D721Med (cell line): ENCODE measurements at regions not wholly inside any gene's neighbourhood (a gene's known extent, or its start where the extent isn't known, plus 50 kb on each side); places are given as distances from the start of the nearest gene placed in this dataset.
"Not testable (repeated sequence)": the region's sequence is repeated elsewhere in the genome, so short reads cannot be mapped to it uniquely, and the experiment has no call there.

ENCODE experiments used
- DNase-seq: peaks from one replicate; pipeline ENCODE4 v3.0.0; 2011; ENCODE audit warnings: low spot score; ENCODE audit not compliant: insufficient read length
- FAIRE-seq: peaks from 2 replicates; lab custom pipeline; 2011; peaks lifted over from hg19 to GRCh38; lab: Jason Lieb, UNC
- TF ChIP-seq, protein P1 (sequence below): IDR thresholded peaks from 2 replicates; pipeline ENCODE4 v1.5.1; 2012; ENCODE audit warnings: mild to moderate bottlenecking, control low read depth; ENCODE audit not compliant: insufficient read depth; ENCODE audit errors: missing control alignments

GRCh38 chr12:131557078-131557709 is 153.7 kb upstream of the SFSWAP start:
- FAIRE-seq = no peak
- TF ChIP-seq, protein P1, sequence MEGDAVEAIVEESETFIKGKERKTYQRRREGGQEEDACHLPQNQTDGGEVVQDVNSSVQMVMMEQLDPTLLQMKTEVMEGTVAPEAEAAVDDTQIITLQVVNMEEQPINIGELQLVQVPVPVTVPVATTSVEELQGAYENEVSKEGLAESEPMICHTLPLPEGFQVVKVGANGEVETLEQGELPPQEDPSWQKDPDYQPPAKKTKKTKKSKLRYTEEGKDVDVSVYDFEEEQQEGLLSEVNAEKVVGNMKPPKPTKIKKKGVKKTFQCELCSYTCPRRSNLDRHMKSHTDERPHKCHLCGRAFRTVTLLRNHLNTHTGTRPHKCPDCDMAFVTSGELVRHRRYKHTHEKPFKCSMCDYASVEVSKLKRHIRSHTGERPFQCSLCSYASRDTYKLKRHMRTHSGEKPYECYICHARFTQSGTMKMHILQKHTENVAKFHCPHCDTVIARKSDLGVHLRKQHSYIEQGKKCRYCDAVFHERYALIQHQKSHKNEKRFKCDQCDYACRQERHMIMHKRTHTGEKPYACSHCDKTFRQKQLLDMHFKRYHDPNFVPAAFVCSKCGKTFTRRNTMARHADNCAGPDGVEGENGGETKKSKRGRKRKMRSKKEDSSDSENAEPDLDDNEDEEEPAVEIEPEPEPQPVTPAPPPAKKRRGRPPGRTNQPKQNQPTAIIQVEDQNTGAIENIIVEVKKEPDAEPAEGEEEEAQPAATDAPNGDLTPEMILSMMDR = no peak

DNA sequence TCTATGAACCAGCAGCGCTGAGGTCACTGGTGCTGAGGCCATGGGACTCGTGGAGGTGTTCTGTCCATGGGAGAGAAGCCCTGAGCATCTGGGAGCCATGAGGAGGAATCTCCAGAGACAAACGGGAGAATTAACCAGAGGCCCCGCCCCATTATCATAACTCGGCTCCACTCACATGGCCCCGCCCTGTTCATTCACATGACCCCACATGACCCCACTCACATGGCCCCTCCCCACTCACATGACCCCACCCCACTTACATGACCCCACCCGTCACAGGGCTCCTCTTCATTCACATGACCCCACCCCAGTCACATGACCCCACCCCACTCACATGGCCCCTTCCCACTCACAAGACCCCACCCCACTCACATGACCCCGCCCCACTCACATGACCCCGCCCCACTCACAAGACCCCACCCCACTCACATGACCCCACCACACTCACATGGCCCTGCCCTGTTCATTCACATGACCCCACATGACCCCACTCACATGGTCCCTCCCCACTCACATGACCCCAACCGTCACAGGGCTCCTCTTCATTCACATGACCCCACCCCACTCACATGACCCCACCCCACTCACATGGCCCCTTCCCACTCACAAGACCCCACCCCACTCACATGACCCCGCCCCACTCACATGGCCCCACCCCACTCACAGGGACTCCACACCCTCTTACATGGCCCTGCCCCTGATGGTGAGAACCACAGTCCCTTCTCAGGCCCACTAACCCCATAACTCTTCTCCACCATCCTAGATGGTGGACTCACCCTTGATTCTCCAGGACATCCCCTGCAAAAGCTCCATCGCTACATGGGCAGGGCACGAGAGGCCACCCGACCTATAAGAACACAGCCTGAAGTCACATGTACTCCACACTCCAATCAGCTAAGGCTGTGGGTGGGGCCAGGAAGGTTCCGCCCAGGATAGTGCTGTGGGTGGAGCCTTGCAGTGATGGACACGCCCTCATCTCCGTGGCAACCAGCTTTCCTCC is 151.1 kb upstream of the SFSWAP start:
- TF ChIP-seq, protein P1 = no peak
- DNase-seq (no peak), FAIRE-seq (no peak)

More at GRCh38 chr12:131557078-131557709, 153.7 kb upstream of the SFSWAP start:
- no peak for DNase-seq

GRCh38 chr12:131561051-131561450 is 149.8 kb upstream of the SFSWAP start:
- no peak for FAIRE-seq
- TF ChIP-seq, protein P1 = no peak
- no peak for DNase-seq

- no peak for FAIRE-seq
- no peak for DNase-seq
Measured at GRCh38 chr12:131561891-131562684, 148.8 kb upstream of the SFSWAP start.

DNA sequence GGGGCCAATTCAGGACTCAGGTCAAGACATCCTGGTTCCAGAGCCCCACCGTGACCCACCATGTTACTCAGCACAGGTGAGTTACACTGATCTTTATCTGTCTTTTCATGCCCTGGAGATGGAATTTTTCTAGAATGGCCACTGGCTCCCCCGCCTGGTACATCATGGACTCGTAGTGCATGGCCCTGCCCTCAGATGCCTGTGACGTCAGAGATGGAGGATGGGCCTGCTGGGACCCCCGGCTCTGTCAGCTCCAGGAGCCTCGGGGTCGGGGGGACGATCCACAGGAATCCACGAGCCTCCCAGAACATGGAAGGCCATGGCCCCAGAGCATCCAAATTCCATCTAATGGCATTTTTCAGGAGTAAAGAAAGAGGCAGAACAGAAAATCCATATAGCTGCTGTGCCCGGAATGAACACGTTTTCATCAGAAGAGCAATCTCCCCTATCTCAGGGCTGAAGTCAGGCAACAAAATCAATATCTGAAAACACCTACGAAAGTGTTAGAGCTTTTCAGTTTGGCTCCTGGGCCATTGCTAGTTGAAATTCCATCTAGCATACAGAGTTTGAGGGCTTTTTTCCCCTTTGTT is 146.7 kb upstream of the SFSWAP start:
- not testable (repeated sequence) for DNase-seq, FAIRE-seq

More at GRCh38 chr12:131561891-131562684, 148.8 kb upstream of the SFSWAP start:
- TF ChIP-seq, protein P1 = no peak

- no peak for DNase-seq
- FAIRE-seq = no peak
- TF ChIP-seq, protein P1 = no peak
Measured at GRCh38 chr12:131564845-131565244, 146.0 kb upstream of the SFSWAP start.
